22Rv1 (cell line): ENCODE measurements at regions not wholly inside any gene's neighbourhood (a gene's known extent, or its start where the extent isn't known, plus 50 kb on each side); places are given as distances from the start of the nearest gene placed in this dataset.

ENCODE experiments used
- H3K27ac ChIP-seq: fragments of 450-650 bp; 2 replicates; pipeline ENCODE4 v1.5.1; 2017
- CTCF ChIP-seq: fragments of 450-650 bp; IDR thresholded peaks from 2 replicates; pipeline ENCODE4 v1.5.1; 2017; ENCODE audit warnings: mild to moderate bottlenecking
- ZFX ChIP-seq: fragments of 450-650 bp; IDR thresholded peaks from 2 replicates; pipeline ENCODE4 v1.6.1; 2017; ENCODE audit warnings: antibody characterized with exemption, borderline replicate concordance

DNA sequence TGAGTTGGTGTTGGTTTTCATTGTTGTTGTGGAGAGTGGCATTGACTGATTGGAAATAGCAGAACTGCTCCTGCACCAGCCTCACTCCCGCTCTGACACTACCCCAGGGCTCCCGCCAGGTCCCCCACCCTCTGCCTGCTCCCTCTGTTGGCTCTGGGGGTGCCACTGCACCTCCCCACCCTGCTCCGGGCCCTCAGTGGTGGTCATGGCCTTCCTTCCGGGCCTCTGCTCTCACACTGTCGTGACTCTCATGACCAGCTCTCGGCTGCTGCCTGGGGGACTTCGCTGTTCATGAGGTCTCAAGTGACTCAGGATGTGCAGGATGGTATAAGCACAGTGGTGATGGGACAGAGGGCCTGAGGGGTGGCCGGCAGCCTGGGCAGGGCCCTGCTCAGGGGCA lies 113.2 kb downstream of the MARCHF4 start:
- H3K27ac ChIP-seq, result no peak overlapping the region
- TF ChIP-seq ZFX, result no peak
- no peak for TF ChIP-seq CTCF

GRCh38 chr2:216257089-216257488 lies 115.2 kb downstream of the MARCHF4 start:
- no peak for TF ChIP-seq ZFX
- TF ChIP-seq CTCF, result no peak
- no peak overlapping the region for H3K27ac ChIP-seq
